GM12873 (cell line): ENCODE measurements at regions not wholly inside any gene's neighbourhood (a gene's known extent, or its start where the extent isn't known, plus 50 kb on each side); places are given as distances from the start of the nearest gene placed in this dataset.

Experiments used
- TF ChIP-seq, protein P1 (sequence below): IDR thresholded peaks from 2 replicates; pipeline ENCODE4 v1.5.1; 2012; ENCODE audit warnings: low read depth, mild to moderate bottlenecking, moderate library complexity, low read length, control low read depth; ENCODE audit not compliant: insufficient read depth; ENCODE audit errors: missing control alignments

- TF ChIP-seq, protein P1, sequence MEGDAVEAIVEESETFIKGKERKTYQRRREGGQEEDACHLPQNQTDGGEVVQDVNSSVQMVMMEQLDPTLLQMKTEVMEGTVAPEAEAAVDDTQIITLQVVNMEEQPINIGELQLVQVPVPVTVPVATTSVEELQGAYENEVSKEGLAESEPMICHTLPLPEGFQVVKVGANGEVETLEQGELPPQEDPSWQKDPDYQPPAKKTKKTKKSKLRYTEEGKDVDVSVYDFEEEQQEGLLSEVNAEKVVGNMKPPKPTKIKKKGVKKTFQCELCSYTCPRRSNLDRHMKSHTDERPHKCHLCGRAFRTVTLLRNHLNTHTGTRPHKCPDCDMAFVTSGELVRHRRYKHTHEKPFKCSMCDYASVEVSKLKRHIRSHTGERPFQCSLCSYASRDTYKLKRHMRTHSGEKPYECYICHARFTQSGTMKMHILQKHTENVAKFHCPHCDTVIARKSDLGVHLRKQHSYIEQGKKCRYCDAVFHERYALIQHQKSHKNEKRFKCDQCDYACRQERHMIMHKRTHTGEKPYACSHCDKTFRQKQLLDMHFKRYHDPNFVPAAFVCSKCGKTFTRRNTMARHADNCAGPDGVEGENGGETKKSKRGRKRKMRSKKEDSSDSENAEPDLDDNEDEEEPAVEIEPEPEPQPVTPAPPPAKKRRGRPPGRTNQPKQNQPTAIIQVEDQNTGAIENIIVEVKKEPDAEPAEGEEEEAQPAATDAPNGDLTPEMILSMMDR, result no peak
Measured at GRCh38 chr19:31675193-31675913, 326.1 kb upstream of the TSHZ3 start.

DNA sequence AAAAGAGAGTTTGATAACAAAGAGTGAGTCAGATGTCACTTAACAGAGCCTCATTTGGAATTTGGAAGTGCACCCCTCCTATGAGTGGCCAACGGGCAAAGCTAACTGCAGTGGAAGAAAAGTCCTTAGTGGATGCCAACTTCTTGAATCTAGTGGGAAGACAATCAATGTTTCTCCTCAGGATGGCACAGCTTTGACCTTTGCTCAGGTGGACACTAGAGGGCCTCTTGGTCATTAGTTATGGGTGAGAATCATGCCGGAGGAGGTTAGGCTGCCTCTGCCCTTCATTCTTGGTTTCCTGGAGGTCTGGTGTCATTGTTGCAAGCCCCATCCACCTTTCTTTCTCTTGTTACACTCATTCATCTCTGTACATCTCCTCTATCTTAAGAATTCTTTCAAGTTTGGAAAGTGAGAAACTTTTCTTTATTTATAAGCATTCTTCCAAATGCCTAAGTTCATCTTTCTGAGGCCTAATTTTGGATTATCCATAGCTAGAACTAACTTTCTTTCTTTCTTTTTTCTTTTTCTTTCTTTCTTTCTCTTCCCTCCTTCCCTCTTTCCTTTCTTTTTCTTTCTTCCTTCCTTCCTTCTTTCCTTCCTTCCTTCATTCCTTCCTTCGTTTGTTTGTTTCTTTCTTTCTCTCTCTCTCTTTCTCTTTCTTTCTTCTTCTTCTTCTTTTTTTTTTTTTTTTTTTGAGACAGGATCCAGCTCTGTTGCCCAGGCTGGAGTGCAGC is 327.2 kb upstream of the TSHZ3 start:
- TF ChIP-seq, protein P1, result no peak

- TF ChIP-seq, protein P1, result no peak
Measured at GRCh38 chr19:31678421-31678820, 329.2 kb upstream of the TSHZ3 start.

DNA sequence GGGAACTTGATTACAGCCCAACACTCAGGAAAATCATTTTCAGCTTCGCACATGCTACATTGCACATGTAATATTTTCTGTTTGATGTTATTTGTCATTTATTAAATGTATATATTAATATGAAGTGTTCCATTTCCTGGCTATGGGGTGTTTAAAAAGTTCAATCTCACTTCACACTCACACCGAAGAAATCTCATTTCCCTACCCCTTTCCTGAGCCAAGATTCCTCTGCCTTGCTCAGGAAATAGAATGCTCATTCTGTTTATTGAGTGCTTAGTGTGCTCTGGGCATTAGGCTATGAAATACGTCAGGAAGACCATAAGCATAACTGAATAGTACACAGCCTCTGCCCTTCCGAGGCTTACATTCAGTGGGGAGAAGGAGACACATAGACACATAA is 331.9 kb upstream of the TSHZ3 start:
- TF ChIP-seq, protein P1, result no peak

DNA sequence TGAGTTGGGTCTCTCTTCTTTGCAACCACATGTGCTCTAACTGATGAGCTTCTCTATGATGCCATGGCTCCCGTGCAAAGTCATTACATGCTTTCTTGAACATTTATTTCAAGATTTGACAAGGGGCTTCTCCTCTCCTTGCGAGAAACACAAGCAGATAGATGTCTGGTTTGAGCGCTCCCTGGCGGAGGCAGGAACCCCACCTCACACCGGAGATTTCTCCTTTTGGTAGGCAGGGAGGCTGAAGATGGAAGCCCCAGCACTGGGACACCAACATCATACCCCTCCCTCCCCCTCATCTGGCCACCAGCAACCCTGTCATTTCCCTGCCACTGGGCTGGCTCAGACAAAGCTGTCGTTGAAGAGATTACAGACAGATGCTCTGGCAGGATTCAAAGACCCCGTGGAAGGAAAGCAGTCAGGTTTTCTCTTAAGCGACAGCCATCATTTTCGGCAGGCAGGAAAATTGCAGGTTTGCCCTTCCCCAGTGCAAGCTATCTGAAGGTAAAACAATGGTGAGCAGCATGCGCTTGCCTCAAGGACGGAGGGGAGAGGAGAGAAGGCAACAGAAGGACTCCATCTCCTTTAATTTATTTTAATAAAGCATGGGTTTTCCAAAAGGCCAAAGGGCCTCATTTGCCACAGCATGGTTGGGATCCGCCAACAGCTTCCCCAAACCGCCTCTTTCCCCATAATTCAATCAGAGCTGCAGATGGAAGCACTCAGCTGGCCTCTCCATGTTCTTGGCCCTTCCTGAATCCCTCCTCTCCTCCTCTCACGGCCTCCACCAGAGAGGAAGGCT is 344.1 kb upstream of the TSHZ3 start:
- TF ChIP-seq, protein P1, result no peak

DNA sequence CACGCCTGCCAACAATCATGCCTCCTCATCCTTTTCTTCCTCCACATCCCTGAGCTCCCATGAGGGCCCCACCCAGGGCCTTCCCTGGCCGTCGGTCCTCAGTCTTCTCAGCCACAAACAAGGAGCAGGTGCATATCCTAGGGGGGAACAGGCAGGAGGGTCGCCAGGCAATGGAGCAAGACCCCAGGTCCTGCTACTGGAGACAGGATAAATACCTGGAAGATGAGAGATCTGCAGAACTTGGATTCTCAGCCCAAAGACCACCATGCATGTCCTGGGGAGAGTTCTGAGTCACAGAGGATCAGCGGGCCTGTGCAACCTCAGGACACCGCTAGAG is 344.7 kb upstream of the TSHZ3 start:
- TF ChIP-seq, protein P1, result no peak

DNA sequence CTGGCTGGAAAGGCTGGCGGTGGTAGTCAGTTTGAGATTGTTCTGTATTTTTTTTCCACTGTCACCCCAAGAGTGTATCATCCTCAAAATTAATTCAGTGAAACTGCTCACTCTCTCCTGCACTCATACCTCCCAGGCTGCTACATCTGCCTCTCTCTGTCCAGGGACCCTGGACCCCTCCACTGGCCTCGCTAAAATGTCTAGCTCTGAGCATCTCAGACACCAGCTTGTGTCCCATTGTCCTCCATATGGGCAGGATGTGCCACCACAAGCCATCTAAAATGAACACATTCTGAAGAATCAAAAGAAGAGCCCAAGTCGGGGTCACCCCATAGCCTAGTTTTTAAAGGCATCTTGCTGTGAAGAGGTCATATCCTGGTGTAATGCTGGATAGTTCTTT is 345.5 kb upstream of the TSHZ3 start:
- TF ChIP-seq, protein P1, result no peak
